ENCODE measurements at regions not wholly inside any gene's neighbourhood (a gene's known extent, or its start where the extent isn't known, plus 50 kb on each side); places are given as distances from the start of the nearest gene placed in this dataset.

DNA sequence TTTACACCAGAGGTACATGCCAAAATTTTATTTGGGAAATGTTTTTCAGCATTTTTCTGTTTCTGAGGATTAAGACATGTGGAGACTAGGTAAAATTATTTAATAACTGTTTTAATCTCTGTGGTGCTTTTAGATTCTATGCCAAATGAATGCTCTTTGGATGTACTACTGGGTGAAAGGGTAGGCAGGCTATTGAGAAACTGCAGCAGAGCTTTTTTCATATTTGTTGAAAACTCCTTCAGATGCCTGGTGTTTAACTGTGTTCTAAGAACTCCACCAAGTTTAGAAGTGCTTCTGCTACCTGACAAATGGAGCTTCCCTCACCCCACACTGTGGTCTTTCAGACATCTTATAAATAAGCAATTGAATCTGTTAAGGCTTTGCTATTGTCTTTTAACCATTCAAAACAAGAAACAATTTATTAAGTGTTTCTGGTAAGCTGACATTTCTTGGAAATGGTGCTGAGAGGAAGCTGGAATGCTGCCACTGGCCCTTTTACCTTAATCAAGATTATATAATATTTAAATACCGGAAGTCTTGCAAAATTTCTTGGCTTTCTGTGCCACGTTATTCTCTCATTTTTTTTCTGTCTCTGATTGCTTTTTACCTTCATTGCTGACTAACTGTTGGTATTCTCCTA is 51.2 kb upstream of the CYSLTR1 start:
- Histone ChIP-seq H3K4me1 (ENCODE audit: control insufficient read depth, insufficient read depth, low read length, poor library complexity, severe bottlenecking) (no peaks in the 10 kb centered on the region), H3K36me3 (ENCODE audit: control insufficient read depth, insufficient read depth, low read length) (no peaks in the 10 kb centered on the region), H3K4me3 (ENCODE audit: extremely low read depth, insufficient read depth, low read length, poor library complexity, severe bottlenecking) (no peak overlapping the region), H3K27ac (ENCODE audit: low read depth, low read length, severe bottlenecking) (no peak overlapping the region), H3K9me3 (ENCODE audit: control insufficient read depth, low read length) (no peaks in the 10 kb centered on the region)
- WGBS, 2 experiments (ENCODE audit: insufficient coverage in 2 of 2) = 80% methylated on average over 1 of the region's 2 CpGs; no CpG with 5 or more reads in 1 of the 2 experiments

Data from mesodermal cell (in vitro differentiated cells).